H9 (cell line): ENCODE measurements at regions not wholly inside any gene's neighbourhood (a gene's known extent, or its start where the extent isn't known, plus 50 kb on each side); places are given as distances from the start of the nearest gene placed in this dataset.

Experiments
- DNase-seq: peaks from one replicate; pipeline ENCODE4 v3.0.0-alpha.2; 2017
- H2AFZ ChIP-seq: one replicate; pipeline ENCODE4 v1.6.1; 2013; ENCODE audit warnings: mild to moderate bottlenecking, low read length, control low read depth, moderate library complexity
- H2AK5ac ChIP-seq: 2 replicates; pipeline ENCODE4 v1.6.1; 2013; ENCODE audit warnings: low read length, control low read depth, mixed read lengths; ENCODE audit not compliant: insufficient read length
- H2BK120ac ChIP-seq: one replicate; pipeline ENCODE4 v1.6.1; 2013; ENCODE audit warnings: low read depth, mild to moderate bottlenecking, low read length, control low read depth, inconsistent platforms; ENCODE audit not compliant: poor library complexity, severe bottlenecking
- H2BK12ac ChIP-seq: 2 replicates; pipeline ENCODE4 v1.6.1; 2013; ENCODE audit warnings: low read length, control low read depth, mixed read lengths, low read depth; ENCODE audit not compliant: insufficient read length
- H2BK15ac ChIP-seq: 2 replicates; pipeline ENCODE4 v1.6.1; 2013; ENCODE audit warnings: low read depth, low read length, control low read depth
- H2BK20ac ChIP-seq: one replicate; pipeline ENCODE4 v1.6.1; 2013; ENCODE audit warnings: low read depth, mild to moderate bottlenecking, low read length, control low read depth, inconsistent platforms; ENCODE audit not compliant: poor library complexity, severe bottlenecking
- H2BK5ac ChIP-seq: 2 replicates; pipeline ENCODE4 v1.6.1; 2013; ENCODE audit warnings: low read length, control low read depth, mixed read lengths; ENCODE audit not compliant: insufficient read length
- H3K14ac ChIP-seq: 2 replicates; pipeline ENCODE4 v1.6.1; 2013; ENCODE audit warnings: low read length, control low read depth; ENCODE audit not compliant: insufficient read depth
- H3K18ac ChIP-seq: 2 replicates; pipeline ENCODE4 v1.6.1; 2013; ENCODE audit warnings: low read depth, mild to moderate bottlenecking, mixed read lengths, low read length, control low read depth; ENCODE audit not compliant: insufficient read length
- H3K23ac ChIP-seq: 2 replicates; pipeline ENCODE4 v1.6.1; 2013; ENCODE audit warnings: low read length, control low read depth, mixed read lengths, low read depth; ENCODE audit not compliant: insufficient read length
- H3K23me2 ChIP-seq: 2 replicates; pipeline ENCODE4 v1.6.1; 2013; ENCODE audit warnings: low read depth, mild to moderate bottlenecking, mixed read lengths, low read length, control low read depth; ENCODE audit not compliant: insufficient read length, poor library complexity, severe bottlenecking
- H3K27ac ChIP-seq: 2 replicates; pipeline ENCODE4 v1.5.1; 2013; ENCODE audit warnings: low read length, control low read depth, mixed read lengths, low read depth; ENCODE audit not compliant: insufficient read length
- H3K27me3 ChIP-seq: 2 replicates; pipeline ENCODE4 v1.6.1; 2013; ENCODE audit warnings: low read length, control low read depth, inconsistent platforms; ENCODE audit not compliant: insufficient read depth
- H3K4ac ChIP-seq: 2 replicates; pipeline ENCODE4 v1.6.1; 2013; ENCODE audit warnings: low read depth, mild to moderate bottlenecking, control low read depth, inconsistent platforms, low read length, moderate library complexity
- H3K4me1 ChIP-seq: 2 replicates; pipeline ENCODE4 v1.6.1; 2013; ENCODE audit warnings: low read length, control low read depth, inconsistent platforms; ENCODE audit not compliant: insufficient read depth
- H3K4me2 ChIP-seq: 2 replicates; pipeline ENCODE4 v1.6.1; 2013; ENCODE audit warnings: low read length, control low read depth, mixed read lengths; ENCODE audit not compliant: insufficient read length, insufficient read depth
- H3K56ac ChIP-seq: 2 replicates; pipeline ENCODE4 v1.6.1; 2013; ENCODE audit warnings: low read depth, mild to moderate bottlenecking, mixed read lengths, low read length, control low read depth; ENCODE audit not compliant: insufficient read length
- H3K79me1 ChIP-seq: 2 replicates; pipeline ENCODE4 v1.6.1; 2013; ENCODE audit warnings: low read depth, mild to moderate bottlenecking, moderate library complexity, low read length, control low read depth, inconsistent platforms; ENCODE audit not compliant: insufficient read depth, poor library complexity, severe bottlenecking
- H3K79me2 ChIP-seq: 2 replicates; pipeline ENCODE4 v1.6.1; 2013; ENCODE audit warnings: low read length, control low read depth, inconsistent platforms; ENCODE audit not compliant: insufficient read depth
- H3K9ac ChIP-seq: 2 replicates; pipeline ENCODE4 v1.6.1; 2013; ENCODE audit warnings: low read length, control low read depth, mixed read lengths; ENCODE audit not compliant: insufficient read length; ENCODE audit errors: extremely low read depth
- H3K9me3 ChIP-seq: one replicate; pipeline ENCODE4 v1.6.1; 2013; ENCODE audit warnings: low read depth, low read length, inconsistent platforms; ENCODE audit not compliant: control insufficient read depth
- H3T11ph ChIP-seq: one replicate; pipeline ENCODE4 v1.6.1; 2013; ENCODE audit warnings: mild to moderate bottlenecking, low read length, control low read depth, inconsistent platforms
- H4K20me1 ChIP-seq: one replicate; pipeline ENCODE4 v1.6.1; 2013; ENCODE audit not compliant: control insufficient read depth, insufficient read length, insufficient read depth
- H4K5ac ChIP-seq: 2 replicates; pipeline ENCODE4 v1.6.1; 2013; ENCODE audit warnings: low read depth, mild to moderate bottlenecking, mixed read lengths, low read length, control low read depth; ENCODE audit not compliant: insufficient read length
- H4K8ac ChIP-seq: replicated peaks from 2 replicates; pipeline ENCODE4 v1.6.1; 2013; ENCODE audit warnings: low read length, control low read depth, mixed read lengths, low read depth; ENCODE audit not compliant: insufficient read length
- H4K91ac ChIP-seq: 2 replicates; pipeline ENCODE4 v1.6.1; 2013; ENCODE audit warnings: low read depth, mild to moderate bottlenecking, moderate library complexity, mixed read lengths, low read length, control low read depth; ENCODE audit not compliant: insufficient read length
- H3K27ac Mint-ChIP-seq, 3 experiments: 2 replicates in 2 of 3; 3 replicates in 1 of 3; pipeline ENCODE4 v1.8.0; 2020 to 2021; ENCODE audit warnings: mixed read lengths in 3 of 3, mild to moderate bottlenecking in 1 of 3, moderate library complexity in 1 of 3
- H3K27me3 Mint-ChIP-seq: 2 replicates; pipeline ENCODE4 v1.8.0; 2021; ENCODE audit warnings: low read depth, mild to moderate bottlenecking, moderate library complexity, mixed read lengths
- H3K36me3 Mint-ChIP-seq, 3 experiments: 2 replicates in 2 of 3; 3 replicates in 1 of 3; pipeline ENCODE4 v1.8.0; 2020 to 2021; ENCODE audit warnings: low read depth in 3 of 3, mixed read lengths in 3 of 3; ENCODE audit not compliant: insufficient read depth in 1 of 3
- H3K4me1 Mint-ChIP-seq, 2 experiments: 2 replicates each; pipeline ENCODE4 v1.8.0; 2020; ENCODE audit warnings: mixed read lengths in 2 of 2
- H3K4me3 Mint-ChIP-seq, 2 experiments: 2 replicates in 1 of 2; 3 replicates in 1 of 2; pipeline ENCODE4 v1.8.0; 2020 to 2021; ENCODE audit warnings: mild to moderate bottlenecking in 2 of 2, mixed read lengths in 2 of 2, moderate library complexity in 1 of 2
- H3K9me3 Mint-ChIP-seq, 2 experiments: 2 replicates in 1 of 2; 3 replicates in 1 of 2; pipeline ENCODE4 v1.8.0; 2020; ENCODE audit warnings: mild to moderate bottlenecking in 2 of 2, mixed read lengths in 2 of 2, moderate library complexity in 1 of 2
- CTCF ChIP-seq: fragments of 200-600 bp; sonication (generic); conservative IDR thresholded peaks from 3 replicates; pipeline ENCODE4 v1.8.0; 2021; ENCODE audit warnings: antibody characterized with exemption, mild to moderate bottlenecking
- WGBS: extraction: QIAGEN DNeasy Blood & Tissue Kit; methylation state at CpG from one replicate; pipeline ENCODE4 v1.1.7; 2013; ENCODE audit warnings: missing lambda C conversion rate, low lambda C conversion rate, mixed read lengths; ENCODE audit not compliant: insufficient read length; ENCODE audit errors: extremely low coverage; 5-methylcytosine and 5-hydroxymethylcytosine counted together

GRCh38 chr6:2435323-2435722, 189.9 kb upstream of the GMDS start:
- H3K27ac ChIP-seq = no peak overlapping the region
- H3K79me2 ChIP-seq = no peaks in the 10 kb centered on the region
- no peak overlapping the region for H2BK12ac ChIP-seq
- no peak overlapping the region for H3K4ac ChIP-seq
- no peak overlapping the region for H3K4me3 Mint-ChIP-seq
- no peak overlapping the region for H3K56ac ChIP-seq
- H3T11ph ChIP-seq = no peak overlapping the region
- no peak overlapping the region for H3K23ac ChIP-seq
- TF ChIP-seq CTCF = no peak
- H3K27me3 ChIP-seq = no peaks in the 10 kb centered on the region
- no CpG with 5 or more reads among the region's 9 CpGs for WGBS
- DNase-seq = no peak
- no peaks in the 10 kb centered on the region for H3K79me1 ChIP-seq
- no peaks in the 10 kb centered on the region for H3K23me2 ChIP-seq
- H3K9me3 ChIP-seq = no peaks in the 10 kb centered on the region
- H3K4me2 ChIP-seq = no peak overlapping the region
- no peak overlapping the region for H4K5ac ChIP-seq
- H4K8ac ChIP-seq = no peak overlapping the region
- no peak overlapping the region for H2AFZ ChIP-seq
- H2BK5ac ChIP-seq = no peak overlapping the region
- no peaks in the 10 kb centered on the region for H3K9me3 Mint-ChIP-seq
- no peak overlapping the region for H4K91ac ChIP-seq
- H3K4me1 ChIP-seq = no peaks in the 10 kb centered on the region
- no peak overlapping the region for H2BK15ac ChIP-seq
- H3K9ac ChIP-seq = no peak overlapping the region
- H2BK120ac ChIP-seq = no peak overlapping the region
- H3K27ac Mint-ChIP-seq = no peak overlapping the region
- H2BK20ac ChIP-seq = no peak overlapping the region
- no peaks in the 10 kb centered on the region for H4K20me1 ChIP-seq
- peaks cover 0 to 2% of the 10 kb centered on the region in 2 experiments; a peak in 2 of 4 replicates for H3K4me1 Mint-ChIP-seq
- no peak overlapping the region for H2AK5ac ChIP-seq
- no peaks in the 10 kb centered on the region for H3K27me3 Mint-ChIP-seq
- H3K18ac ChIP-seq = no peak overlapping the region
- no peaks in the 10 kb centered on the region for H3K36me3 Mint-ChIP-seq
- no peak overlapping the region for H3K14ac ChIP-seq
